ENCODE measurements at regions not wholly inside any gene's neighbourhood (a gene's known extent, or its start where the extent isn't known, plus 50 kb on each side); places are given as distances from the start of the nearest gene placed in this dataset.

GRCh38 chr4:157983300-157983699 is 189.5 kb downstream of the GASK1B start:
- H3K36me3 ChIP-seq (ENCODE audit: insufficient read depth), result no peaks in the 10 kb centered on the region
- H4K20me1 ChIP-seq (ENCODE audit: insufficient read depth), result no peaks in the 10 kb centered on the region
- TF ChIP-seq, protein P1, sequence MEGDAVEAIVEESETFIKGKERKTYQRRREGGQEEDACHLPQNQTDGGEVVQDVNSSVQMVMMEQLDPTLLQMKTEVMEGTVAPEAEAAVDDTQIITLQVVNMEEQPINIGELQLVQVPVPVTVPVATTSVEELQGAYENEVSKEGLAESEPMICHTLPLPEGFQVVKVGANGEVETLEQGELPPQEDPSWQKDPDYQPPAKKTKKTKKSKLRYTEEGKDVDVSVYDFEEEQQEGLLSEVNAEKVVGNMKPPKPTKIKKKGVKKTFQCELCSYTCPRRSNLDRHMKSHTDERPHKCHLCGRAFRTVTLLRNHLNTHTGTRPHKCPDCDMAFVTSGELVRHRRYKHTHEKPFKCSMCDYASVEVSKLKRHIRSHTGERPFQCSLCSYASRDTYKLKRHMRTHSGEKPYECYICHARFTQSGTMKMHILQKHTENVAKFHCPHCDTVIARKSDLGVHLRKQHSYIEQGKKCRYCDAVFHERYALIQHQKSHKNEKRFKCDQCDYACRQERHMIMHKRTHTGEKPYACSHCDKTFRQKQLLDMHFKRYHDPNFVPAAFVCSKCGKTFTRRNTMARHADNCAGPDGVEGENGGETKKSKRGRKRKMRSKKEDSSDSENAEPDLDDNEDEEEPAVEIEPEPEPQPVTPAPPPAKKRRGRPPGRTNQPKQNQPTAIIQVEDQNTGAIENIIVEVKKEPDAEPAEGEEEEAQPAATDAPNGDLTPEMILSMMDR (conservative IDR thresholded peaks at IDR 0.05; ENCODE audit: low read depth, low read length), result no peak
- no peaks in the 10 kb centered on the region for H3K27me3 ChIP-seq (ENCODE audit: insufficient read depth, low read depth)
- no peak overlapping the region for H3K9ac ChIP-seq
- no peak overlapping the region for H3K27ac ChIP-seq
- H3K4me2 ChIP-seq, result no peak overlapping the region
- no peaks in the 10 kb centered on the region for H3K4me1 ChIP-seq (ENCODE audit: low read depth, poor library complexity, severe bottlenecking)
- no peak overlapping the region for H3K4me3 ChIP-seq (IDR thresholded peaks at IDR 0.05; ENCODE audit: insufficient read depth, low read depth, low read length)
- H3K79me2 ChIP-seq (ENCODE audit: insufficient read depth, low read depth), result no peaks in the 10 kb centered on the region
- H2AFZ ChIP-seq (ENCODE audit: low read depth), result no peak overlapping the region

GRCh38 chr4:157980158-157980557 is 192.7 kb downstream of the GASK1B start:
- no peaks in the 10 kb centered on the region for H3K36me3 ChIP-seq (ENCODE audit: insufficient read depth)
- no peak overlapping the region for H3K4me3 ChIP-seq (IDR thresholded peaks at IDR 0.05; ENCODE audit: insufficient read depth, low read depth, low read length)
- no peak overlapping the region for H2AFZ ChIP-seq (ENCODE audit: low read depth)
- no peak overlapping the region for H3K9ac ChIP-seq
- H3K79me2 ChIP-seq (ENCODE audit: insufficient read depth, low read depth), result no peaks in the 10 kb centered on the region
- H3K4me1 ChIP-seq (ENCODE audit: low read depth, poor library complexity, severe bottlenecking), result no peaks in the 10 kb centered on the region
- H3K27ac ChIP-seq, result no peak overlapping the region
- no peaks in the 10 kb centered on the region for H3K27me3 ChIP-seq (ENCODE audit: insufficient read depth, low read depth)
- no peak overlapping the region for H3K4me2 ChIP-seq
- no peaks in the 10 kb centered on the region for H4K20me1 ChIP-seq (ENCODE audit: insufficient read depth)
- TF ChIP-seq, protein P1 (conservative IDR thresholded peaks at IDR 0.05; ENCODE audit: low read depth, low read length), result no peak

GRCh38 chr4:157978680-157979361 is 194.0 kb downstream of the GASK1B start:
- Histone ChIP-seq H3K27ac (no peak overlapping the region), H4K20me1 (ENCODE audit: insufficient read depth) (no peaks in the 10 kb centered on the region), H3K9ac (no peak overlapping the region), H3K4me3 (IDR thresholded peaks at IDR 0.05; ENCODE audit: insufficient read depth, low read depth, low read length) (no peak overlapping the region), H2AFZ (ENCODE audit: low read depth) (peak overlapping the region; percentile 38), H3K36me3 (ENCODE audit: insufficient read depth) (no peaks in the 10 kb centered on the region), H3K4me1 (ENCODE audit: low read depth, poor library complexity, severe bottlenecking) (no peaks in the 10 kb centered on the region), H3K79me2 (ENCODE audit: insufficient read depth, low read depth) (no peaks in the 10 kb centered on the region), H3K4me2 (peak overlapping the region; percentile 34), H3K27me3 (ENCODE audit: insufficient read depth, low read depth) (no peaks in the 10 kb centered on the region)
- TF ChIP-seq, protein P1 (conservative IDR thresholded peaks at IDR 0.05; ENCODE audit: low read depth, low read length), result peak; percentile 93

- Histone ChIP-seq H4K20me1 (ENCODE audit: insufficient read depth) (no peaks in the 10 kb centered on the region), H3K9ac (no peak overlapping the region), H3K36me3 (ENCODE audit: insufficient read depth) (no peaks in the 10 kb centered on the region), H3K27ac (no peak overlapping the region), H3K4me1 (ENCODE audit: low read depth, poor library complexity, severe bottlenecking) (no peaks in the 10 kb centered on the region), H3K4me2 (no peak overlapping the region), H2AFZ (ENCODE audit: low read depth) (no peak overlapping the region), H3K4me3 (IDR thresholded peaks at IDR 0.05; ENCODE audit: insufficient read depth, low read depth, low read length) (no peak overlapping the region), H3K79me2 (ENCODE audit: insufficient read depth, low read depth) (no peaks in the 10 kb centered on the region), H3K27me3 (ENCODE audit: insufficient read depth, low read depth) (no peaks in the 10 kb centered on the region)
- TF ChIP-seq, protein P1 (conservative IDR thresholded peaks at IDR 0.05; ENCODE audit: low read depth, low read length), result no peak
These were observed 195.7 kb downstream of the GASK1B start for GRCh38 chr4:157977086-157977485.
